NCI-H1092 (cell line): ENCODE measurements at regions not wholly inside any gene's neighbourhood (a gene's known extent, or its start where the extent isn't known, plus 50 kb on each side); places are given as distances from the start of the nearest gene placed in this dataset.

Experiments used
- DNase-seq: peaks from one replicate; lab custom pipeline; 2025; lab: John Stamatoyannopoulos, UW

- DNase-seq = no peak
Measured at GRCh38 chr1:22350171-22350923, 101.3 kb upstream of the ZBTB40 start.

- no peak for DNase-seq
Measured at GRCh38 chr1:22350924-22351767, 100.5 kb upstream of the ZBTB40 start.

GRCh38 chr1:22351768-22352080 lies 99.9 kb upstream of the ZBTB40 start:
- DNase-seq = no peak

- DNase-seq = no peak
Measured at GRCh38 chr1:22352355-22352754, 99.3 kb upstream of the ZBTB40 start.

GRCh38 chr1:22352896-22353295 lies 98.8 kb upstream of the ZBTB40 start:
- no peak for DNase-seq

- no peak for DNase-seq
Measured at GRCh38 chr1:22359427-22359826, 92.2 kb upstream of the ZBTB40 start.

- DNase-seq = no peak
Measured at GRCh38 chr1:22362626-22363402, 88.8 kb upstream of the ZBTB40 start.

GRCh38 chr1:22363403-22364325 lies 88.0 kb upstream of the ZBTB40 start:
- no peak for DNase-seq

GRCh38 chr1:22364326-22364650 lies 87.4 kb upstream of the ZBTB40 start:
- no peak for DNase-seq

- DNase-seq = no peak
Measured at GRCh38 chr1:22364764-22365163, 86.9 kb upstream of the ZBTB40 start.

- DNase-seq = no peak
Measured at GRCh38 chr1:22365331-22366295, 86.0 kb upstream of the ZBTB40 start.

- DNase-seq = no peak
Measured at GRCh38 chr1:22366346-22366745, 85.3 kb upstream of the ZBTB40 start.

- no peak for DNase-seq
Measured at GRCh38 chr1:22368125-22368524, 83.5 kb upstream of the ZBTB40 start.

GRCh38 chr1:22369294-22370189 lies 82.1 kb upstream of the ZBTB40 start:
- no peak for DNase-seq

- DNase-seq = no peak
Measured at GRCh38 chr1:22370190-22370498, 81.5 kb upstream of the ZBTB40 start.

- DNase-seq = no peak
Measured at GRCh38 chr1:22371408-22371807, 80.2 kb upstream of the ZBTB40 start.

GRCh38 chr1:22373252-22373651 lies 78.4 kb upstream of the ZBTB40 start:
- no peak for DNase-seq

GRCh38 chr1:22374001-22374400 lies 77.7 kb upstream of the ZBTB40 start:
- DNase-seq = no peak

- DNase-seq = no peak
Measured at GRCh38 chr1:22375601-22376000, 76.0 kb upstream of the ZBTB40 start.

- no peak for DNase-seq
Measured at GRCh38 chr1:22376001-22376400, 75.7 kb upstream of the ZBTB40 start.
